ENCODE measurements at regions not wholly inside any gene's neighbourhood (a gene's known extent, or its start where the extent isn't known, plus 50 kb on each side); places are given as distances from the start of the nearest gene placed in this dataset.

GRCh38 chr2:129604560-129604959, 374.9 kb upstream of the RAB6C start:
- H3K4me2 ChIP-seq (ENCODE audit: low read depth, low read length, poor library complexity, severe bottlenecking) = no peak overlapping the region
- no peak overlapping the region for H3K27ac ChIP-seq (ENCODE audit: low read depth, low read length)
- H3K36me3 ChIP-seq (ENCODE audit: low read length) = no peaks in the 10 kb centered on the region
- H3K27me3 ChIP-seq (ENCODE audit: low read length) = no peaks in the 10 kb centered on the region
- H3K79me2 ChIP-seq (ENCODE audit: insufficient read depth, low read length) = no peaks in the 10 kb centered on the region
- no peaks in the 10 kb centered on the region for H3K9me2 ChIP-seq (replicated peaks; ENCODE audit: insufficient read depth, low read length)
- H3K9ac ChIP-seq (ENCODE audit: low read length) = no peak overlapping the region
- H3K4me3 ChIP-seq (ENCODE audit: insufficient read depth, low read length, poor library complexity, severe bottlenecking) = no peak overlapping the region
- no peaks in the 10 kb centered on the region for H3F3A ChIP-seq (ENCODE audit: insufficient read depth)
- no peaks in the 10 kb centered on the region for H3K9me3 ChIP-seq (ENCODE audit: insufficient read depth, low read length)
- no peak overlapping the region for H2AFZ ChIP-seq (ENCODE audit: low read depth, low read length, severe bottlenecking)
- TF ChIP-seq CTCF (IDR thresholded peaks at IDR 0.05; ENCODE audit: insufficient read depth, low read length, poor library complexity, severe bottlenecking) (no peak), EZH2phosphoT487 (conservative IDR thresholded peaks at IDR 0.05; ENCODE audit: low read length) (no peak)
- no peaks in the 10 kb centered on the region for H4K20me1 ChIP-seq (ENCODE audit: low read depth, low read length)

GRCh38 chr2:129605646-129606045, 373.8 kb upstream of the RAB6C start:
- Histone ChIP-seq H3K4me3 (ENCODE audit: insufficient read depth, low read length, poor library complexity, severe bottlenecking) (no peak overlapping the region), H2AFZ (ENCODE audit: low read depth, low read length, severe bottlenecking) (no peak overlapping the region), H3K4me2 (ENCODE audit: low read depth, low read length, poor library complexity, severe bottlenecking) (no peak overlapping the region), H3K9me3 (ENCODE audit: insufficient read depth, low read length) (no peaks in the 10 kb centered on the region), H4K20me1 (ENCODE audit: low read depth, low read length) (no peaks in the 10 kb centered on the region), H3K27me3 (ENCODE audit: low read length) (no peaks in the 10 kb centered on the region), H3K27ac (ENCODE audit: low read depth, low read length) (no peak overlapping the region), H3F3A (ENCODE audit: insufficient read depth) (no peaks in the 10 kb centered on the region), H3K36me3 (ENCODE audit: low read length) (no peaks in the 10 kb centered on the region), H3K9me2 (replicated peaks; ENCODE audit: insufficient read depth, low read length) (no peaks in the 10 kb centered on the region), H3K79me2 (ENCODE audit: insufficient read depth, low read length) (no peaks in the 10 kb centered on the region), H3K9ac (ENCODE audit: low read length) (no peak overlapping the region)
- TF ChIP-seq EZH2phosphoT487 (conservative IDR thresholded peaks at IDR 0.05; ENCODE audit: low read length) = no peak
- no peak for TF ChIP-seq CTCF (IDR thresholded peaks at IDR 0.05; ENCODE audit: insufficient read depth, low read length, poor library complexity, severe bottlenecking)

GRCh38 chr2:129606496-129607270, 372.8 kb upstream of the RAB6C start:
- Histone ChIP-seq H3K9ac (ENCODE audit: low read length) (no peak overlapping the region), H3F3A (ENCODE audit: insufficient read depth) (no peaks in the 10 kb centered on the region), H3K27me3 (ENCODE audit: low read length) (no peaks in the 10 kb centered on the region), H3K27ac (ENCODE audit: low read depth, low read length) (no peak overlapping the region), H3K36me3 (ENCODE audit: low read length) (no peaks in the 10 kb centered on the region), H4K20me1 (ENCODE audit: low read depth, low read length) (no peaks in the 10 kb centered on the region), H3K4me3 (ENCODE audit: insufficient read depth, low read length, poor library complexity, severe bottlenecking) (no peak overlapping the region), H3K9me2 (replicated peaks; ENCODE audit: insufficient read depth, low read length) (no peaks in the 10 kb centered on the region), H2AFZ (ENCODE audit: low read depth, low read length, severe bottlenecking) (no peak overlapping the region), H3K79me2 (ENCODE audit: insufficient read depth, low read length) (no peaks in the 10 kb centered on the region), H3K9me3 (ENCODE audit: insufficient read depth, low read length) (no peaks in the 10 kb centered on the region), H3K4me2 (ENCODE audit: low read depth, low read length, poor library complexity, severe bottlenecking) (no peak overlapping the region)
- TF ChIP-seq EZH2phosphoT487 (conservative IDR thresholded peaks at IDR 0.05; ENCODE audit: low read length) (no peak), CTCF (IDR thresholded peaks at IDR 0.05; ENCODE audit: insufficient read depth, low read length, poor library complexity, severe bottlenecking) (no peak)
